Glomerular endothelial cell (primary cell): ENCODE measurements at regions not wholly inside any gene's neighbourhood (a gene's known extent, or its start where the extent isn't known, plus 50 kb on each side); places are given as distances from the start of the nearest gene placed in this dataset.
"Not testable (repeated sequence)": the region's sequence is repeated elsewhere in the genome, so short reads cannot be mapped to it uniquely, and the experiment has no call there.

Source experiments
- DNase-seq: peaks from one replicate; pipeline ENCODE4 v3.0.0-alpha.2; 2011; ENCODE audit warnings: low read depth, low spot score; ENCODE audit errors: extremely low read depth

DNA sequence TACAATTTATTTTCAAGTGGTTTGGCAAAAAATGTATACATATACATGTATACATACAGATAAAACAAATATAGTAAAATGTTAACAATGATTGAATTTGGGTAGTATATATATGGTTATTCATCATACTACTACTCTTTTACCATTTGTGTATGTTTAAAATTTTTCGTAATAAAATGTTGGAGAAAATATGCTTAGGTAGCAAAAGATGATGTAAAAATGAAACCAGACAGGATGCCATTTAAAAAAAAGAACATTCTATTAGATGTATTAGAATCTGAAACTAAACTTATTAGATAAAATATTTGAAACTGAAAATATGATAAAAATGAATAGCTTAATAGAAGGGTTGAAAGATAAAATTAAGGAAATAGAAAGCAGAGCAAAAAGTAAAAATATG is 144.9 kb upstream of the FER start:
- no peak for DNase-seq

DNA sequence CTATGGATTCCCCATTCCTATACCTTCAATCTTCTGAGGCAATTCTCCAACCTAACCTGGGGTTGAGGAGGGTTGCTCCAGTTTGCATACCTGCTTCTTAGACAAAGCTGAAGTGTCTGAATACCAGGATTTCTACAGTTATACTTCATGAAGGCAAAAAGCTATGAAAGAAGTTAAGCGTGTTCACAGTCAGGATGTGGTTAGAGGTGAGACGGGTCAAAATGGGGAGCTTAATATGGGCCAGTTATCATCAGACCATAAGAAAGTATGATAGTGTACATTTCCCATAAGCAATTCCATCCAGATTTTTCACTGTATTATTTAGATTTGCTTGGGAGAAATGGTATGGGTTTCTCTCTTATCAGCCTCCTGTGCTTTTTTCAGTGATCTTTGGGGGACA is 156.9 kb upstream of the FER start:
- no peak for DNase-seq

DNA sequence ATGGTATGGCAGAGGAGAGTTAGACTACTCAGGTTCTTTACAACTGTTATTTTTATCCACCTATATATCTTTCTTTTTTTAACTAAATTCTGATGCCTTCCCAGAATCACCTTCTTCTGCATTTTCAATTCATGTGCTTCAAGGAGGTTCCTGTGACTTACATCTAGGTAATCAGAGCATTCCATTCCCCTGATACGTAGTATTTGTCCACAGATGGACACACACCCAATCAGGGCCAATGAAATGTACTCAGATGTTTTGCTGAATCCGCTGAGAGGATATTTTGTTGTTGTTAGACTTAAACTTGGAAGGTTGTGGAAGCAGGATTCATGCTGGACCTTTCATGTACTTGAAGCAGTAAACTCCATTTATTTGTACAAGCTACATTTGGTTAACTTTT is 159.4 kb upstream of the FER start:
- DNase-seq, result no peak

GRCh38 chr5:108587821-108588220 is 159.9 kb upstream of the FER start:
- DNase-seq, result no peak

GRCh38 chr5:108581026-108581425 is 166.7 kb upstream of the FER start:
- DNase-seq, result no peak

GRCh38 chr5:108579236-108579635 is 168.5 kb upstream of the FER start:
- no peak for DNase-seq

- no peak for DNase-seq
Measured at GRCh38 chr5:108578791-108579190, 168.9 kb upstream of the FER start.

DNA sequence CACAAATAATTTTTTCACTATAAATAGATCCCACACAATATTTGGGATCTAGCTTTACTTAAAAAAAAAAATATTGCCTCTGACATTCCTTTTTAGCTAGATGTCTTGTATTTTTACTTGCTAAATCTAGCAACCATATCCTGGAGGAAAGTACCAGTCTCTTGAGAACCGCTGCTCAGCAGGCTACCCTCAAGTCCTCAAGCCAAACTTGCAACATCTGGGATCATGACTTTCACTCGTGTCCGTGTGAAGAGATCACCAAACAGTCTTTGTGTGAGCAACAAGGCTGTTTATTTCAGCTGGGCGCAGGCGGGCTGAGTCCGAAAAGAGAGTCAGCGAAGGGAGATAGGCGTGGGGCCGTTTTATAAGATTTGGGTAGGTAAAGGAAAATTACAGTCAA is 180.3 kb upstream of the FER start:
- no peak for DNase-seq

- DNase-seq, result no peak
Measured at GRCh38 chr5:108564441-108564840, 182.5 kb upstream of the FBXL17 start.

GRCh38 chr5:108562205-108562454 is 180.2 kb upstream of the FBXL17 start:
- no peak for DNase-seq

GRCh38 chr5:108561416-108562204 is 179.7 kb upstream of the FBXL17 start:
- DNase-seq, result no peak

GRCh38 chr5:108560581-108560980 is 178.7 kb upstream of the FBXL17 start:
- no peak for DNase-seq

DNA sequence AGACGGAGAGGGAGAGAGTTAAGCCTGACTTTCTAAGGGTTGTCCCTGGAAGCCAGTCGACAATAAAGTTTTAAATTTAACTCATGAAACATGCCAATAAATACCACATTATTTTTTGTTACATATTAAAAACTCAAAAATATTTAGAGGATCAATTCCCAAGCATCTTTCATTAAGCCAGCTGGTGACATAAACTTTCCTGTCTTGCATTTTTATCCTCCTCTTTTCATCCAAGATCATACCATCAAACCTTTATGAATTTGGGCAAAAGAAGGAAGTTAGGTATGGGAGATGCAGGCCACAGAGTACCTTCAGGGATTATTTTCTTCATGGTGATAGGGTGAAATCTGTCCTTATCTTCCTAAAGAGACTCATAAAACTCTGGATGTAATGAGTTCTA is 178.3 kb upstream of the FBXL17 start:
- no peak for DNase-seq

- DNase-seq, result not testable (repeated sequence)
Measured at GRCh38 chr5:108558840-108559239, 176.9 kb upstream of the FBXL17 start.

- DNase-seq, result not testable (repeated sequence)
Measured at GRCh38 chr5:108558142-108558541, 176.2 kb upstream of the FBXL17 start.

DNA sequence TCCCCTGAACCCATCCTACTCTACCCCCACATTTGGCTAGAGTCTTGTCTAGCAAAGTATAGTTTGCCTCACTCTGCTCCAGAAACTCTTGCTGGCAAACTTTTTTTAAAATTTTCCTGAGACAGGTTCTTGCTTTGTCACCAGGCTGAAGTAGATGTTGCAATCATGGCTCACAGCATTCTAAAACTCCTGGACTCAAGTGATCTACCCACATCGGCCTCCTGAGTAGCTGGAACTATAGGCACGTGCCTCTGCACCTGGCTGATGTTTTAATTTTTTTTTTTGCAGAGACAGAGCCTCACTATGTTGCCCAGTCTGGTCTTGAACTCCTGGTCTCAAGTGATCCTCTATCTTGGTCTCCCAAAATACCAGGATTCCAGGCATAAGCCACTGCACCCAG is 175.8 kb upstream of the FBXL17 start:
- DNase-seq, result no peak

GRCh38 chr5:108556441-108557145 is 174.7 kb upstream of the FBXL17 start:
- no peak for DNase-seq

GRCh38 chr5:108548684-108549596 is 167.0 kb upstream of the FBXL17 start:
- no peak for DNase-seq

GRCh38 chr5:108546939-108547338 is 165.0 kb upstream of the FBXL17 start:
- DNase-seq, result no peak

DNA sequence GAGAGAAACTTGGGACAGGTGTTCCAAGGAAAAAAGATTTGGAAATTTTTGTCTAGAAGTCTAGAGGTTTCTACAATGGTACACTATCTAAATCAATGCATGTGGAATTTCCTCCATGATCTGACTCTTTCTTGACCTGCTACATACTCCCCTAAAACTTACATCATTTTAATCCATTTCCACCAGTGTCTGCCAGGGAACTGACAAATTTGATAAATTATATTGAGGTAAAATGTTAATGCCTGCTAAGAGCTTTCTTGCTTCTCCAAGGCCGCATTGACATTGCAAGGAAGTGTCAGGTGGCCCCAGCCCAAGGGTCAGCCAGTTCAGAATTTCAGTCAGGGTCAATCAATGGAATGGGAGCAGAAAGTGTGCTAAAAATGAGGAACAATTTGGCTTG is 163.4 kb upstream of the FBXL17 start:
- DNase-seq, result no peak

- DNase-seq, result no peak
Measured at GRCh38 chr5:108543486-108543885, 161.6 kb upstream of the FBXL17 start.

DNA sequence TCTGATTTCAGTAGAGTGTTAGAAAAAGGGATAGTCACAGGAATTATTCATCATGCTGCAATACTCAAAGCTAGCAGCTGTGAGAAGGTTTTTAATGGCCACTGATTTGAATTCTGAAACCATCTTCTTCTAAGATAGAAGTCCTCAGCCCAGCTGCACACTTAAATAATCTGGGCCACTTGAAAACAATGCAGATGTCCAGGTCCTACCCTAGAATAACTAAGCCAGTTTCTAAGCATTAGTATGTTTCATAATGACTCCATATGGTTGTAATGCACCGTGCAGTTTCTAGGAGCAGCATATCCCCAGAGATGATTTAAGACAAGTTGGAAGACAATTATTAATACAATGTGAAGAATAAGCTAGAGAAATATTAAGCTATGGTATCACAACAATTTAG is 159.9 kb upstream of the FBXL17 start:
- DNase-seq, result no peak
